Prostate gland (tissue), 2 donors: ENCODE measurements at regions not wholly inside any gene's neighbourhood (a gene's known extent, or its start where the extent isn't known, plus 50 kb on each side); places are given as distances from the start of the nearest gene placed in this dataset.

ENCODE experiments used
- DNase-seq: peaks from one replicate; pipeline ENCODE4 v3.0.0-alpha.2; 2019; ENCODE audit warnings: low spot score
- H3K27ac ChIP-seq, 2 donors: fragments of 200-600 bp; sonication (generic); 2 replicates each; pipeline ENCODE4 v1.5.1; 2017 to 2019
- H3K27me3 ChIP-seq: fragments of 200-600 bp; sonication (generic); replicated peaks from 2 replicates; pipeline ENCODE4 v1.5.1; 2019; ENCODE audit not compliant: insufficient read depth
- H3K36me3 ChIP-seq, 2 donors: fragments of 200-600 bp; sonication (generic); 1 replicate in 1 of 2; 2 replicates in 1 of 2; pipeline versions ENCODE4 v1.5.1 to v1.8.1; 2017 to 2019
- H3K4me1 ChIP-seq: fragments of 200-600 bp; sonication (generic); replicated peaks from 2 replicates; pipeline ENCODE4 v1.5.1; 2019
- H3K4me3 ChIP-seq, 2 donors: fragments of 200-600 bp; sonication (generic); 2 replicates each; pipeline ENCODE4 v1.5.1; 2017 to 2019
- H3K9me3 ChIP-seq: fragments of 200-600 bp; sonication (generic); 2 replicates; pipeline ENCODE4 v1.5.1; 2017
- CTCF ChIP-seq, 4 experiments: fragments of 200-600 bp in 2 of 4; fragments of 450-650 bp in 2 of 4; sonication (generic) in 2 of 4; IDR thresholded peaks; 1 replicate in 3 of 4; 2 replicates in 1 of 4; pipeline ENCODE4 v1.5.1; 2016 to 2019; ENCODE audit warnings: antibody characterized with exemption in 4 of 4, mild to moderate bottlenecking in 2 of 4, moderate library complexity in 2 of 4
- POLR2A ChIP-seq: fragments of 450-650 bp; IDR thresholded peaks from one replicate; pipeline ENCODE4 v1.6.1; 2016; ENCODE audit warnings: antibody characterized with exemption, mild to moderate bottlenecking
- POLR2AphosphoS5 ChIP-seq: sonication (generic); formaldehyde crosslinking; IDR thresholded peaks from one replicate; pipeline ENCODE4 v1.6.1; 2017; ENCODE audit warnings: antibody characterized with exemption
- WGBS: methylation state at CpG from one replicate; pipeline ENCODE4 v1.1.5; 2018; 5-methylcytosine and 5-hydroxymethylcytosine counted together
- intact Hi-C: fragments of 100-400 bp; cut with DNase I; formaldehyde crosslinking; loops from one replicate; pipeline ENCODE4 v1.14.2; 2022

DNA sequence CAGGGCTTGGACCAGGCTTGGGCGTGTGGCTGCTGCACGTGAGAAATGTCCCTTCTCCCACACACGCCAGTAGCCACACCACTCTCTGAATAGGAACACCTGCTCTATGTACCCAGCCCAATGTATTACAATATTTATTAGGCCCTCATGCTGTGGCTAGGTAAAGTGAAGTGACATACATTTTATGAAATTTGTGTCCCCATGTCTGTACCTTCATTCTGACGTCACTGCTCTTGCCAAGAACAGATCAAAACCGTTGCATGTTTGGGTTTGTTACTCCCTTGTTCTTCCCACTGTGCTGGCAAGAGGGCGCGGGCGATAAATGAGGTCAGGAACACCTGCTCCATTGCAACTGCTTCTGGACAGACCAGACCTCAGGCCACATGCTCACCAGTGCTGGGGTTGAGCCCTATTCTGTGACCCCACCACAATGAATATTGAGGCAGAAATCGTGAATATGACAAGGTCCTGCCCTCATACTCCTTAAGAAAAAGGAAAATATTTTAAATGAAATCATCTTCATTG is 436.4 kb upstream of the SALL3 start:
- Histone ChIP-seq H3K4me1 (no peaks in the 10 kb centered on the region), H3K9me3 (no peaks in the 10 kb centered on the region), H3K4me3 (no peak overlapping the region), H3K27me3 (no peaks in the 10 kb centered on the region), H3K36me3 (no peaks in the 10 kb centered on the region), H3K27ac (no peak overlapping the region)
- no peak for DNase-seq
- intact Hi-C loops = no loop called here
- WGBS = 82% methylated on average over 9 of the region's 9 CpGs
- TF ChIP-seq CTCF (IDR thresholded peaks at IDR 0.05) (no peak), POLR2AphosphoS5 (no peak), POLR2A (no peak)

DNA sequence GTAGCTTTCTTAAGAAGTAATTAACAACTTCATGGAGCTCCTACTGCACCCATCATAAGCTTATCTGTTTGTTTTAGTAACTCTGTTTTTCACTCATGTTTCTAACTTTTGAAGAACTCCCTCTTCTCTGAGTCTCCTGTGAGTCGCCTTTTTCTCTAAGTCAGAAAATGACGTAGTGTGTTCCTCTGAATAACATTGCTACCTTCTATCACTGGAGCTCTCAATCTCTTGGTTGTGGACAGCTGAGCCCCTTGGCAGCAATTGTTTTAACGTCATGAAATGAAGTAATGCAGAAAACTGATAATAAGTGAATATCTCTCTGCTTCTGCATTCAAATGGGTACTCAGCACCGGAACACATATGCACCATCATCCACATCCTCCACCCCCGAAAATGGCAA is 433.3 kb upstream of the SALL3 start:
- no peak for DNase-seq
- Histone ChIP-seq H3K9me3 (no peaks in the 10 kb centered on the region), H3K36me3 (no peaks in the 10 kb centered on the region), H3K4me3 (no peak overlapping the region), H3K4me1 (no peaks in the 10 kb centered on the region), H3K27me3 (no peaks in the 10 kb centered on the region), H3K27ac (no peak overlapping the region)
- no peak for TF ChIP-seq POLR2A
- intact Hi-C loops = no loop called here
- WGBS = 78% methylated on average over 5 of the region's 5 CpGs

- Histone ChIP-seq H3K27me3 (no peaks in the 10 kb centered on the region), H3K4me1 (no peaks in the 10 kb centered on the region), H3K36me3 (no peaks in the 10 kb centered on the region), H3K4me3 (no peak overlapping the region), H3K9me3 (no peaks in the 10 kb centered on the region), H3K27ac (no peak overlapping the region)
- TF ChIP-seq CTCF (IDR thresholded peaks at IDR 0.05) (no peak), POLR2AphosphoS5 (no peak), POLR2A (no peak)
- intact Hi-C loops = no loop called here
- 93% methylated on average over 19 of the region's 19 CpGs for WGBS
- DNase-seq = no peak
Measured at GRCh38 chr18:78547817-78548216, 431.8 kb upstream of the SALL3 start.

- no peaks in the 10 kb centered on the region for H3K9me3 ChIP-seq
- no peaks in the 10 kb centered on the region for H3K27me3 ChIP-seq
- TF ChIP-seq CTCF (IDR thresholded peaks at IDR 0.05) (no peak), POLR2A (no peak), POLR2AphosphoS5 (no peak)
- intact Hi-C loops = no loop called here
- WGBS = 95% methylated on average over 30 of the region's 30 CpGs
- H3K27ac ChIP-seq = no peak overlapping the region
- H3K36me3 ChIP-seq = no peaks in the 10 kb centered on the region
- no peak overlapping the region for H3K4me3 ChIP-seq
- no peak for DNase-seq
- no peaks in the 10 kb centered on the region for H3K4me1 ChIP-seq
Measured at GRCh38 chr18:78548261-78549058, 431.2 kb upstream of the SALL3 start.

DNA sequence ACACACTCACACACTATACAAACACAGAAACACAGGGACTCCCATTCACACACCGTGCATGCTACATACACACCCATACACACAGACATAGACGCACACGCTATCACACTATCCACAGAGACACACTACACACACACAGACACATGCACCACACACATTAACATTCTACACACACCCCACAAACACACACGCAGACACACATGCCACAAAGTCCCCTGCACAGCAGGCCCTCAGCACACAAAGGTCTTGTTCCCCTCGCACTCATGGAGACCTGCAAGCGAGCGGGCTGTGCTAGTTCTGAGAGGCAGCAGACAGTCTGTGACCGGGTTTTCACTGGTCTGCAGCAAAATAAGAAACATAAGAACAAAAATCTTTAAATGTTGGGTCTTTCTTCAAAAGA is 429.6 kb upstream of the SALL3 start:
- no peak for TF ChIP-seq POLR2AphosphoS5
- no peak for TF ChIP-seq CTCF (IDR thresholded peaks at IDR 0.05)
- TF ChIP-seq POLR2A = no peak
- Histone ChIP-seq H3K27me3 (no peaks in the 10 kb centered on the region), H3K4me1 (no peaks in the 10 kb centered on the region), H3K9me3 (no peaks in the 10 kb centered on the region), H3K4me3 (no peak overlapping the region), H3K27ac (no peak overlapping the region), H3K36me3 (no peaks in the 10 kb centered on the region)
- DNase-seq = no peak
- intact Hi-C loops = no loop called here
- WGBS = 88% methylated on average over 8 of the region's 8 CpGs
